Astrocyte of the hippocampus (primary cell): ENCODE measurements at regions not wholly inside any gene's neighbourhood (a gene's known extent, or its start where the extent isn't known, plus 50 kb on each side); places are given as distances from the start of the nearest gene placed in this dataset.
"Not testable (repeated sequence)": the region's sequence is repeated elsewhere in the genome, so short reads cannot be mapped to it uniquely, and the experiment has no call there.

Experiments used
- DNase-seq: peaks from one replicate; pipeline ENCODE4 v3.0.0; 2011; ENCODE audit warnings: low read depth, low spot score

DNA sequence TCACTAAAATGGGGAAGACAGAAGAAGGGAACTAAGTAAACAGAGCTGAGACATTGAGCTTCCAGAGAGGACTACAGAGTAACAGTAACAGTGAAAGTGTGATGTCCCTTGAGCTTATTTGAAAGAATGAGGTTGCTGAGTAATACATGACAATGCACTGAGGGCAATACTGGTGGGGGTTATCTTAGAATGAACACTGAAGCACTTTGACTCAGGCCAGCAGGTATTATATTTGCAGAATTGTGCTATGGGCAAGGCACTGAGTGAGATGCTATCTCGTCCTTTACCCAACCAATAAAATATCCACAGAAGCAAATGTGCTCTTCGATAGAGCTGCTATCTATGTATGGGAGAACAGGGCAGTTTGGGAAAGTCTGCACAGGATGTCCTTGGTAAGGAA is 133.2 kb downstream of the DISP1 start:
- no peak for DNase-seq

DNA sequence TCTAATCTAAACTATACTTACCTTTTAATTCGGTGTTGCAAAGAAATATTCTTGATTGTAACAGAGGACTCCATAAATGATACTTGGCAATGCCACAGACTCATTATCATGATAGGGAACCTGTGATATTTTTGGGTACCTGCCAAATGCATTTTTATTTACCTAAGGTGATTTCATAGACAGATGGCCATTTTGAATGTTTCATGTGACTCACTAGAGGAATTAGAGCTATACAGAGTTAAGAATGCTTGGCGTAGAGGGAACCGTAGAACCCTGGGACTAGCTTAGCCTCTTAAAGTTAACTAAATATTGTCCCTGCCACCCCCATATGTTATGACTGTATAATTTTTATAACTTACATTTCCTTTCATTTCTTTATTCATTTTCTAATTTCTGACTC is 136.1 kb downstream of the DISP1 start:
- no peak for DNase-seq

DNA sequence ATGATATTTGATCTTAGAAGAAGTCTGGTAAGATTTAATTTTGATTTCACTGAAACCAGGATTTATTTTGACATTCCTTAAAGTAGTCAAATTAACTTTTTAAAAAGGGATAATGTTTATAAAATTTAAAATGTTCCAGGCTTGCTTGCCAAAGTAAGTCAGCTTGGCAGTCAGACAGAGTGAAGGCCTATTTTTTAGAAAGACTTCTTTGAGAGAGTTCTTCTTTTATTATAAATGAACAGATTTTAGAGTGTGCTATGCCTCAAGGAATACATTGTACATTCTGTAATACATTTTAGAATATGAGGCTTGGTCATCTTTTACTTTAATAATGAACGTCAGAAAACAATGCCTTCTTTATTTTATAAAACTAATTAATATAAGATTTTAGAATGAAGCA is 138.7 kb downstream of the DISP1 start:
- DNase-seq: no peak

DNA sequence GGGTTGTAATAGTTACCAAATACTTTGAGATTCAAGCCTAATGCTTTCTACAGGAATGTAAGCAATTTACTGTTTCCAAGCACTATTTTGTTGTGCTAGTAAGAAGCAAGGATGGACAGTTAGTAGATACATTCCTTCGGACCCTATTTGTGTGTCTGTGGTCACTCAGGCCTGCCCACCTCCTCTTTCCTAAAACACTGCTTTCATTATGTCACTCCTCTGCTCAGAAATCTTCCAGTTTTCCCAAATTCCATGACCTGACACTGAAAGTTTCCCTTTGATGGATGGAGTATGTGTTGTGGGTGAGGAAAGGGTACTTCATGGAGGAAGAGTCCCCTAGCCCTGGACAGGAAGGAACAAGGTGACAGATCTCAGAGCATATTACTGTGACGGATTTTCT is 141.1 kb downstream of the DISP1 start:
- DNase-seq: peak; percentile 18

DNA sequence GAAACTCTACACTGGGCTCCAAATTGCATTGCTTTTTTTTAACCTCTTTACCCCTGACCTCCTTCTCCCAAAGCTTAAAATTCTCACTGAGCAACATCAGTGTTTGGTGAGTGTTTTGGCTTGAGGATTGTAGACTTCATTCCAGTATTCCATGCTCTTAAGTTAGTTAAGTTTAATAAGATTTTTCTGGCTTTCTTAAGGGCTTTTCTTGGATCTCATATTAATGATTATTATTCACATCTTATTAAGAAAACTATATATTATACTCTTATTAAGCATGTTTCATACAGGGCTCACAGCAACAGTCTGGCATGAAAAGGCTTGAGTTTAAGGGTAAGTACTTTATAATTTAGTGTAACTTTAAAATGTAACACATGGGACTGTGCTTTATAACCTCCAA is 141.8 kb downstream of the DISP1 start:
- no peak for DNase-seq

DNA sequence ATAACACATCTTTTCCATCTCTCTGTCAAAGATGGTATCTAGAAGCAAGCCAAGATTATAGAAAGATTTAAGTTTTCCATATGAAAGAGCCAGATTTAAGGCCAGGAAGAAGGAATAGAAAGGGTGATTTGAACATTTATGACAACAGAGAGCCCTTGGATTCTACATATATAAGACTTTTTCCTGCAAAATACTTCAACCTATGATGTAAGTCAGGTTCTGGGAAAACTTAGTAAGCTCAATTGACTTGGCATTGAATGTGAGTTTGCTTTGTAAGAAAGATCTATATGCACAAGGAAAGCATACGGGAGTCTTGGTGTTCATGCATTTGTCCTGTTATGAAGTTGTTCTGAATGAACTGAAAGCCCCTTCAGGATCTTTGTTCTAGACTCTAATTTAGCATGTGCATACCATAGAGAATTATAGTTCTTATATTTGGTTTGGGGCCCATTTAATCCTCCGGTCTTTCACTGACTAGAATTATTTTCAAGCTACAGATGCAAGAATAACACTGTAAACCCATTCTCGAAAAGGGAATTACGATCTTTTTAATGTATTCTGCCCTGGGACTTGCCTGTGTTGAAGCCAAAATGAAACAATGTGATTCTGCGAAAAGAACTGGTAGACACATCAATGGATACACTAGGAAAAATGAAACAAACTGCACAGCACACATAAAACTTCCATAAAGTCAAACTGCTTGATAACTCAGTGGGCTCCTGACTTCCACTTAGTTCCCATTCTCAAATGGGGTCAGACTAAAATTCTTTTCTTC is 152.8 kb downstream of the DISP1 start:
- DNase-seq: no peak

DNA sequence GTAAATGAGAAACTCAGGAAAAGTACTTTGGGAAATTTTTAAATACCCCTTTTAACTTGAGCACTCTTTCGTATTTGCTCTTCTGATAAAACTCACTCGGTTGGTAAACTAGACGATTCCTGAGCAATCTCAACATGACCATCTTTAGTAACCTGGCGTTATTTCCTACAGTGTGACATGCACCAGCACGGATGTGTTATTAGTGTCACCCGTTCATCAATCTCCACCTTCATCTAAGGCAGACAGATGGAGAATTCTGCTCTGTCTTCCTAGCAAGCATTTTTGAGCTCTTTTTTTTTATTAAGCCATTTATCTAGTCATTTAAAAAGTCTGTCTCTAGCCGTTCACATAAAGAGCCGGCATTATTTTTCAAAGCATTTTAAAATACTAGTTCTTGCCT is 155.2 kb downstream of the DISP1 start:
- no peak for DNase-seq

DNA sequence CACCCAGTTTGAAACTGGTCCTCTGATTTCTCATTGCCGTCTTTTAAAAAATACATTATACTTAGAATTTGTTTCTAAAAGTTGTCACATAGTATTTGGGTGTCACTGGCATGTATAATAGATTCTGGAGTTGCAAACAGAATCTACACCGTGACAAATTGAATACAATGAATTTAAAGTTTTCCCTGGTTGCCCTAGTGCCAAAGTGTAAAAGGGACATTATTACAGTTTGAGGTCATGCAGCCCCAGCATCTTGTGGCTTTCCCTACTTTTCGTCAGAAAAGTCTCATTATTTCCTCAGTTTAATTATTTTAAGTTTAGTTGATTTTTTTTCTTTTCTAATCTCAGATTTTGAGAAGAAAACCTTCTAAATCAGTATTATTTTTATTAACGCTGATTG is 155.9 kb downstream of the DISP1 start:
- no peak for DNase-seq

DNA sequence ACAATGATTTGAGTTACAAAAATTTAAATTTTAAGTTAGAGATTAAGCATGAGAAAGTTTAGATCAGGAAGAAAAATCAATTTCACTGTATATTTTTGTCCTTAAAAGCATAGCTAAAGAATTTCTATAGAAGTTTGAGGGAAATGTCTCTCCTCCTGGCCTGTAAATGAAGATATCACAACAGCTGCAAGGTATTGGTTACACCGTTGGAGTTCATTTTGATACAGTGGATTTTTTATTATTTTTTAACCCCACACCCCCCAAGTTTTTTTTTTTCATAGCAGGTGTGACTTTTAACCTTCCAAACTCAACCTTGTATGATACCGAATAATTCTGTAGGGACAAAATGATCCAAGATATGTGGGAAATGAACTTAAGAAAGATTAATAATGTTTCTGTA is 156.3 kb downstream of the DISP1 start:
- no peak for DNase-seq

DNA sequence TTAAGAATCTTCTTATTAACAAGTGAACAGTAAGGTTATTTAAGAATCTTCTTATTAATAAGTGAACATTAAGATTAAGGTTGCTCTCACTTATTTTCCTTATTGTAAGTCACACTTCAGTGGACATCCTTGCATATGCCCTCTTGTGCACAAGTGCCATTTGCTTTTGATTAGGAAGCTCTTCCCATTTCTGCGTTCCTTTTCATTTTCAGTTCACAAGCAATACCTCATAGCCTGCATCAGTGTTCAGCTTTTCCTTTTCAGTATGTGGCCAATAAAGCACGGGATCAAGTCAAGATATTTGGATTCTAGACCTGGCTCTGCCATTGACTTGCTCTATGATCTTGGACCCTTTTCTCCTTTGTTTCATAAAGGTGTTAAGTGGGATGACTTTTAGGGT is 158.7 kb downstream of the DISP1 start:
- DNase-seq: no peak

DNA sequence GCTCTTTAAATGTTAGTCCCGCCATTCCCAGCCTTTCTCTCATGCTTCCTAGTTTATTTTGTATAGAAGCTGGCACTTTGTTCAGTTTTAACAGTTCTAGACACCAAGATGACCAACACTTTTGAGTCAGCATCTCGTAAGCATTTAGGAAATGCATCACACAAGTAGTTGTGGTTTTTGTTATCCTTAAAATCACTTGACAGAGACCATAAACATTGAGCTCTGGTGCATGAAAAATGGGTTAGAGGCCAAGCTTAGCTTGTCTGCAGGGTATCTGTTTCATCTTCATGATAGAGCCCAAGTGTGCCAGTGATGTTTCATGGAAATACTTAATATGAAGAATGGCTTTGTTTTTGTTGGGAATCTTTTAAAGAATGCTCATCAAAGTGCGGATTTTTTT is 159.7 kb downstream of the DISP1 start:
- DNase-seq: peak; percentile 61

DNA sequence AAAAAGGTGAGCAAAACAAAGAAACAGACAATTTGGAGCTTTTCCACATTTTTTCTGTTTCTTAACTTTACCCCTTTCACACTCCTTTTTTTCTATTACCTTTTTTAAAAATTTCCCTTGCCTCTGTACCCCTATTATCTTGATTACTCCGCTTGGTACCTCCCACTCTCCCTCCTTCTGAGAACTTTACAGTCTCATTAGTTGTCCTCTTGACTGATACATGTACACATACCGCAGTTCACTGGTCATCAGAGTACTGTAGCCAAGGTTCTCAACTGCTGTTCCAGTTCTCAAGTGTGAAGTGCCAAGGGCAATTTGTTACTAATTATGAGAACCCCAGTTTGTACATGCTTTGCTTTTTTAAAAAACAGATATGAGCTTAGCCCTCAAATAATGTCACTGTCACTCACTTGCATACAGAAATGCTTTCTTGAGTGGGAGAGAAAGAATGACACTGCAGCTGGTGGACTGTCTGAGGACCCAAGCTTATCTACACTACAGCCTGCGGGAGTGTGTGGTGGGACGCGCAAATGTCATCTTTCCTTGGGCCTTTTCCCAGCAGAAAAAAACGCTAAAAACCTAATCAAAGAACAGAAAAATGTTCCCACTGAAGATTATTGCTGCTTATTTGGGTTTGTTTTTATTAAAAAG is 160.8 kb downstream of the DISP1 start:
- DNase-seq: peak; percentile 19

DNA sequence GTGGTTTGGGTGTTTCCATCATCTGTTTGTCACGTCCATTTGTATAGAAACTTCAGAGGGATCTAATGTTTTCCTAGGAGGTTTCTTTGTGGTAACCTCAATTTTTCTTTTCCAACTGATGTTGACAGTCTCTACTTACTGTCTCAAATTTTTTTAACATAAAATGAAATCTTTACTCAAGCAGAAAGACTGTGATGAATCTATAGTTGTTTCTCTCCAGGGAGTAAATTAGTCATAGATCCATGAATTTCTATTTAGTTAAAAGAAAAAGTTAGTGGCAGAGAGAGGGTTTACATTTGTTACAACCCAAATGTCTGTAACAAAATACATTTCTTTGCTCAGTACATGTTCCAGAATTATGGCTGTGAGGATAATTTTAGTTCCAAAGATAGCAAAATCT is 161.6 kb downstream of the DISP1 start:
- no peak for DNase-seq

DNA sequence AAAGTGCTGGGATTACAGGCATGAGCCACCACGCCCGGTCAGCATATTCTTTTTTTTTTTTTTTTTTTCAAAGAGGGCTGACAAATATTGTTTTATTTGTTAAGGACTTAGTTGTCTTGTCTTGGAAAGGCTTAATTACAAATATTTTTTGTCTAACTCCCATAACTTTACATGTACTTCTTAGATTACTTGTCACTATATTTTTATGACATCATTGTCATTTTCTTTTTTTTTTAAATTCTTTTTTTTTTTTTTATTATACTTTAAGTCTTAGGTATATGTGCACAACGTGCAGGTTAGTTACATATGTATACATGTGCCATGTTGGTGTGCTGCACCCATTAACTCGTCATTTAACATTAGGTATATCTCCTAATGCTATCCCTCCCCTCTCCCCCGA is 162.5 kb downstream of the DISP1 start:
- not testable (repeated sequence) for DNase-seq

DNA sequence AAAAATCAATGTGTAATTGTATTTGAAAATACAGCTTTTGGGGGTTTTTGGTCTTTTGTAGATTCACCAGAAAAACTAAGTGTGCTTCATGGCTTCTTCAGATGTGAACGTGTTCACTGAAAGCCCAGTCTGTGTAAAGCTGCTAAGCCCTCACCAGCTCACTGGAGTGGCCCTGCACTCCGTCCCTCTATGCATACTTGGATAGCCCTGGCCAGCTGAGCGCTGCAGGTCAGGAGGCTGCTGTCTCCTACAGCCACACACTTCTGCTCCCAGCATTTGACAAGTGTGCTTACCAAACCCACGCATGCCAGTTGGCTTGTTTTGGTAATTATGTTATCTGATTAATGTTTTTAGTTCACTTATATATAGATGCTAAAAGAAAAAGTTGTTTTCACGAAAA is 163.5 kb downstream of the TLR5 start:
- no peak for DNase-seq

DNA sequence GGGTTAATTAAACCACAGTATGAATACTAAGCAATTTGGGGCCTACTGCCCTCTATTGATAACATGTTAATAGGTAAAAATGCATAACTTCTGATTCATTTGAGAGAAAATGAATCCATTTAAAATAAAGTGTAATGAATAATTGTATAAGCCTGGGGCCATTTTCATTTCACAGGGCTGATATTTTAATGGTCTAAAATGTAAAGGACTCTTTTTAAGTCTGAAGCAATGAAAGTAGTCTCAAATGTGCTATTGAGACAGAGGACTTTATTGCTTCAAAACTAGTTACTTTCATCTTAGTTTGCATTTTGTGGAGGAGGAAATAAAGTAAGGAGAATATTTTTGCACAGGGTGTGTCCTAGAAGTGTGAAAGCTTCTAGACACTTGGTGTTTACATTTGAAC is 155.4 kb downstream of the TLR5 start:
- no peak for DNase-seq

DNA sequence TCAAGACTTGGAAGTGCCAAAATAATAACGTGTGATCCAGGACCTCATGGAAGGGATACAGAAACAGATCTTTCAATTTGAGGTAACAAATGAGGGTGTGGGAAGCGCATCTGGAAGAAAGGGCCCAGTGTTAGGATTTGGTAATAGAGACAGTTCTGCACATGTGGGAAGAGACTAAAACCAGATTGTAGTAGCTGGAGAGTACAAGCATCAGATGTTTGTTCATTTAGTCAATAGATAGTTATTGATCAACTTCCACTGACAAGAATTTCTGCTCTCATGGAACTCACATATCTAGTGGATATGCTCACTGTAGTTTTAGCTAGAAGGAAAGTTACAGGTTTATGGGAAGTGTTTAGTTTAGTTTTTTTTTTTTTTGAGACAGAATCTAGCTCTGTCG is 153.6 kb downstream of the TLR5 start:
- no peak for DNase-seq

DNA sequence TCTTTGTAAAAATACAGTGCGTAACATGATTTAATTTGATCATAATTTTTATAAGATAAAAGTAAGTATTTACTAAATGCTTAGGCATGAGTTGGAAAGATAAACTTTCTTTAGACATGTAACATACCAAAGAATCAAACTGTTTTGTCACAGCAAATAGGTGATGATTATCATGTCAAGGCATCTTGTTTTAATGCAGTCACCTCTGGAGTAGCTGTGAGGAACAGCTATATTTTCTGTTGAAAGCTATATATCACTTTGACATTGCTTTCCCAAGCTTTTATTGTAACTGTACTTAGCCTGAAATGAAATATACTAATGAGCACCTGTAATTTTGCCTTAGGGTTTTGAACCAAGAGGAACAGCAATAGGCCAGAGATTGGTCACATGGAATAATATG is 151.9 kb downstream of the TLR5 start:
- no peak for DNase-seq

DNA sequence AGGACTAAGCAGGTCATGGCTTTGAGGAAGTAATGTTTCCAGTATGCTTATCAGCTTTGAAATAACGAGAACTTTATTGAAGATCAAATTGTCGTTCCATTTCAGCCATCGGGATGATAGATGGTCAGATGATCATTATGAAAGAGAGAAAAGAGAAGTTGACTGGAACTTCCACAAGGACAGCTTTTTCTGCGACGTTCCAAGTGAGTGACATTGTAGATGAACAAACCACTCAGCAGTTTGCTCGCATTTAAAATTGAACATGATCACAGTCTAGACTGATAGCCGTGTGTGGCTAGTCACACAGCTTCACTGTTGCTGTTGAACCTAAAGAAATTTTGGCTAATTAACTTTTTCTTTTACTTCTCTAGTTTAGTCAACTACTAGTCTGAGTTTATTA is 151.1 kb downstream of the TLR5 start:
- DNase-seq: no peak

DNA sequence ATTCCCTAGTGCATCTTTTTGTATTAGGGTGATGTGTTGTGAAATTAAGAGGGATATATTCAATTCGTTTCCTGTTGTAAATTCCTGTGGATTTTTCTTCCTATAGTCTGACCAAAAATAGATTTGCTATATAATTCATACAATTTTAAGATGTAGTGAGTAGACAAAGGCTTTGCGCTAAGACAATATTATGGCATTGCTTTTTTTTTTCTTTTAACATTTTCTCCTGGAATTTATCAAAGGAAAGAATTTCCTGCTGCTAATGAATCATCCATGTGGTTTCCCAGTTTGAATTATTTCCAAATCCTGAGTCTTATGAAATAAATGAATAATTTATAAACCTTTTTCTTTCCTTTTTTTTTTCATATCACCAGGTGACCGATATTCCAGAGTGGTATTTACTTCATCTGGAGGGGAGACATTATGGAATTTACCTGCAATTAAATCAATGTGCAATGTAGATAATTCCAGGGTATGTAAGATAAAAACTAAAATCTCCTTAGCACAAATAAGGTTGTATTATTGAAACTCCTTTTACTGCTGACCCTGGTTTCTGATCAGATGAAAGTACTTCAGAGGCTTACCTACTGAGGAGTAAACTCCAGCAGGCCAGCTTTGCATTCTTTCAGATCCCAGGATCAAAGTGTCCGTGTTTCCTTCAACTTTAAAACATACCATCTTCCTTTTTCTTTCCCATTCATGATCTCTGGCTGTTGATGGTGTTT is 148.4 kb downstream of the TLR5 start:
- peak; percentile 75 for DNase-seq

DNA sequence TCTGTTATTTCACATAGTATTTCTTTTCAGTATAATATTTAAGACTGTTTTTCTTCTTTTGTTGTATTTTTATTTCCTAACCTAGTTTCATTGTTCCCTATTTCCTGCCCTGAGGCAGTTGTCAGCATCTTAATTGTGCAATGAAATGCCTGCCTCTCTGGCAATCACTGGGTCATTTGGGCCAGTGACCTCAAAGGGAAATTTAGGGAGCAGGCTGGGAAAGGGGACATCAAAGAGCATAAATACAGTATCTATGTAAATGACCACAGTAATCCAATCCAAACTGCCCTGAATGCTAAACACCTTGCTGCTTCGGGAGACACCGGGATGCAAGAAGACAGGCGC is 147.8 kb downstream of the TLR5 start:
- peak; percentile 18 for DNase-seq

DNA sequence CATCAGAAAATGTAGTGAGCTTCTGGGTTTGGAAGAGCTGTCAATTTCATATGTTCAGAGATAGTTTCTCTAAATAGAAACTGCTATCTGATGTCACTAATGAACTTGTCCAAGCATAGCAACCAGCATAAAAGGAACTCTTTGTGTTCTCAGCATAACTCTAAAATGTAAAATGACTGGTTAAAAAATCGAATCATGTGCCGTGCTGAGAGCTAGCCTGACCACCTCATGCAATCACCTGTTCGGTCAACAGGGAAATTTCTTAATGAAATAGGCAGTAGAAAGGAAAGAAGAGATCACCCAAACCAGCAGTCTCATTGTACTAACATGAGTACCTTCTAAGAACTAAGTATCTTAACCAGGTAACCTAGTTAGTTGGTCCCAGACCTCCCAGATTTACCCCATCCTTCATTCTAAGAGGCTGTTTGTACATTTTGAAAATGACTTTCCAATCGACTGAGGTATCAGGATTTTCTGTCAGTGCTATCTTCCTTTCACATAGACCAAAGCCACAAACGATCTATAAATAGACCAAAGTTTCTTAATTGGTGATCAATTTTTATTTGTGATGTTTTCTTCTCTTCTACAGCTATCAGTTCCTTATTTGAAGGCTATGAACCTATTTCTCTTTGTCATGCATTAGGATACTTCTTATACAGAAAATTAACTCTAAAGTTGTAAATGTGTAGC is 147.3 kb downstream of the TLR5 start:
- DNase-seq: no peak
